ENCODE measurements at regions not wholly inside any gene's neighbourhood (a gene's known extent, or its start where the extent isn't known, plus 50 kb on each side); places are given as distances from the start of the nearest gene placed in this dataset.
A peak's percentile ranks its signal among the peaks of the same experiment; 100 is the strongest.

GRCh38 chr9:89792189-89793123 is 187.6 kb downstream of the GADD45G start:
- no peak for DNase-seq (ENCODE audit: low read depth, low spot score)

DNA sequence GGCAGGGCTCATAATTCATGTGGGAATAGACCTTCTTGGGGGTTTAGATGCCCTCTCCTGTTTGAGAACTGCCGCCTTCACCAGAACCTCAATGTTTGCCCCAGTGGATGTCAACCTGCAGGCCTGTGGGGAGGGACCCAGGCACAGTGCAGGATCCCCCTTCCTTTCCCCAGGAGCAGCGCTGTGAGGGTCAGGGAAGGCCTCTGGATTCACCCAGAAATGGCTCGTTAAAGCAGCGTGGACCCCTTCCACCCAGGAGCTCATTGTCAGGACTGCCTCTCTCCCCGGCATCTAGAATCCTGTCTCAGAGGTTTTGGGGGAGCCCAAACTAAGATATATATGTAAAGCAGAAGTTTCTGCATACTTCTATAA is 188.3 kb downstream of the GADD45G start:
- no peak for DNase-seq (ENCODE audit: low read depth, low spot score)

DNA sequence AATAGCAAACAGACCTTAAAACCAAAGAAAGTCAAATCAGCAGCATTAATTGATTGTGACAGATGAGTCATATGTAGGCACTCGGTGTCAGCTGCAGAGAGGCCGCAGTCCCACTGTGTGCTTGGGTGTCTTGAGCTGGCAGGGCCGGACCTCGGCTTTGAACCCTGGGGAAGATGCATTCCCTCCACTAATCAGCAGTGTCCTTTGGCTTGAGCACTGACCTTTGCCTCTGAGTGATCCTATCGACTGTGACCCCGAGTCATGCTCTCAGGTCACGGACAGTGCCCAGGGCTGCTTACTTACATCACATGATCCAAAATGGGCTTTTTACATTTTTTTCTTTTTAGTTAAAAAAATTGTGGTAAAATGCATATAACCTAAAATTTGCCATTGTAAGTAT is 188.7 kb downstream of the GADD45G start:
- no peak for DNase-seq (ENCODE audit: low read depth, low spot score)

GRCh38 chr9:89794918-89795317 is 190.1 kb downstream of the GADD45G start:
- DNase-seq (ENCODE audit: low read depth, low spot score), result peak; percentile 38

- no peak for DNase-seq (ENCODE audit: low read depth, low spot score)
Observed at GRCh38 chr9:89795538-89796195, 190.9 kb downstream of the GADD45G start.

DNA sequence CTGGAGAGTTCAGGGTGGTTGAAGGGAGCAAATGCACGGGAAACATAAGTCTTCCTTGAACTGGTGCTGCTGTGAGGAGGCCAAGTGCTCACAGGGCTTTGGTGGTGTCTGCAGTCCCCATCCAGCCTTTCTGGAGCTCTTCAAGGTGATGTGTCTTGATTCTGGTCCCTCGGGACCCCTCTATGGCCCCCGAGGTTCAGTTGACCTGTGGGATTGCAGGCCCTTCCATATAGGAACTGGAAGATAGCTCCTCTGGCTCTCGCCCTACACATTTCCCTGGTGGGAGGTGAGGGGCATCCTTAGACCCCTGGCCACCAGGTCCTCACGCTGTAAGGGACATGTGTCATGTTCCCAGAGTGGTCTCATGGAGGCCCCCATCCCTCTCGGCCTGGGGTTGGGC is 191.8 kb downstream of the GADD45G start:
- no peak for DNase-seq (ENCODE audit: low read depth, low spot score)

- DNase-seq (ENCODE audit: low read depth, low spot score), result no peak
Observed at GRCh38 chr9:89797255-89797654, 192.4 kb downstream of the GADD45G start.

DNA sequence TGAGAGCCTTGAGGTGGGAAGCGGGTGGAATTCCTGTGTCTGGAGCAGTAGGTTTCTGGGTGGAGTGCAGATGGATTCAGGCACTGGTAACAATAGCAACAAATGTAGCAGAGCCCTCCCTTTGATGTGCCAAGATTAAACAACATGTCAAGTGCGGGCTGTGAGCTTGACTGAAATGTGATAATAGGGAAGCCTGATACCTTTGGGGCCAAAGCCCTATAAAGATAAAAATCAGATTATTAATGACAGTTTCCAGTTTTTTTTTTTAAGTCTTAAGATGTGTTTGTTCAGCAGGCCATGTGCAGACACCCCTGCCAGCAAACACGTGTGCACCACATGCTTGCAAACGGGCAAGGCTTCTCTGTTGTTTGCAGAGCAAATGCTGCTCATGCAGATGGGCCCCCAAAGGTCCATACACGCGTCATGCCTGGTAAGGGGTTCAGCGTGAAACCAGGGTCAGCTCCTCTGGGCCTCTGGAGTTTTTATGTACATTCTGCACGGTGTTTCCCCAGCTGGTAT is 193.2 kb downstream of the GADD45G start:
- no peak for DNase-seq (ENCODE audit: low read depth, low spot score)

DNA sequence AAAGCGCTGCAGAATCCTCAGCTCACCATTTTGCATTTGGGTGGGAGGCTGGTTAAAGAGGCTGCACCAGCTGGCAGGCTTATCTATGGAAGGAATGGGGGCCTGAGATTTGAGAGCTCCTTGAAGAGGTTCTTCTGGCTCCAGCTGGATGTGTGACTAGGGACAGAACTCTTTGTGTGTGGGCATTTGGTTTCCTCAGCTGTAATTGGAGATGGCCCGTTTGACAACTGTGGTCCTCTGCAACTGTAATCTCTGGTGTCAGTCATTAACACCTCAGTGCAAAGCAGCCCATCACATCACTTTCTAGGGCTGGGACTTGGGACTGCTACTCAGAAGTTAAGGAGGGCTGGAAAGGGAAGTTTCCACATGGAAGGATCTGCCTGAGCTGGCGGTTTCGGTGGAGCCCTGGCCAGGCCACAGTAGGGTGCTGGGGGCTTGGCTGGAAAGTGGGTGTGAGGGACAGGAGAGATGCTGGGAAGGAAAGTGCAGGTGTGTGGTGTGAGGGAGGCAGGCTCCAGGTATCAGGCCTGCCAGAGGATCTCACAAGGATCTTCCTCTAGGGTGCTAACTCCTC is 193.8 kb downstream of the GADD45G start:
- DNase-seq (ENCODE audit: low read depth, low spot score), result peak; percentile 27

GRCh38 chr9:89799221-89799620 is 194.4 kb downstream of the GADD45G start:
- peak; percentile 42 for DNase-seq (ENCODE audit: low read depth, low spot score)

DNA sequence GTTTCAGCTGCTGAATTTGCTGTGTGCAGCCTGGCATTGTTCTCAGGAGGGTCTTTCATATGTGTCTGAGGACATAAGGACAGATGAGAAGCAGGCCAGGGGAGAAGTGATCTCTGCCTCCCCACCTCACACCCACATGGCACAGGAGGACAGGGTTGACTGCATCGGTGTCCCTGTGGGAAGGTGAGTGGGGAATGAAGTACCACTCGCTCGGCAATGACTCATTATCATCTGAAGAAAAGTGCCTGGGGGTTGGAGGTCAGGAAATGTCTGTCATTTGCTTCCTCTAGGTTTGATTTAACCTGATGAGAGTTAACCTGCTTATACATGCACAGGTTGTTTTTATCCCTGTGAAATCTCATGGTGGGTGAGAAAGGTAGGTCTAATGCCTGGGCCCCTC is 195.0 kb downstream of the GADD45G start:
- no peak for DNase-seq (ENCODE audit: low read depth, low spot score)

GRCh38 chr9:89801341-89801740 is 196.5 kb downstream of the GADD45G start:
- no peak for DNase-seq (ENCODE audit: low read depth, low spot score)

DNA sequence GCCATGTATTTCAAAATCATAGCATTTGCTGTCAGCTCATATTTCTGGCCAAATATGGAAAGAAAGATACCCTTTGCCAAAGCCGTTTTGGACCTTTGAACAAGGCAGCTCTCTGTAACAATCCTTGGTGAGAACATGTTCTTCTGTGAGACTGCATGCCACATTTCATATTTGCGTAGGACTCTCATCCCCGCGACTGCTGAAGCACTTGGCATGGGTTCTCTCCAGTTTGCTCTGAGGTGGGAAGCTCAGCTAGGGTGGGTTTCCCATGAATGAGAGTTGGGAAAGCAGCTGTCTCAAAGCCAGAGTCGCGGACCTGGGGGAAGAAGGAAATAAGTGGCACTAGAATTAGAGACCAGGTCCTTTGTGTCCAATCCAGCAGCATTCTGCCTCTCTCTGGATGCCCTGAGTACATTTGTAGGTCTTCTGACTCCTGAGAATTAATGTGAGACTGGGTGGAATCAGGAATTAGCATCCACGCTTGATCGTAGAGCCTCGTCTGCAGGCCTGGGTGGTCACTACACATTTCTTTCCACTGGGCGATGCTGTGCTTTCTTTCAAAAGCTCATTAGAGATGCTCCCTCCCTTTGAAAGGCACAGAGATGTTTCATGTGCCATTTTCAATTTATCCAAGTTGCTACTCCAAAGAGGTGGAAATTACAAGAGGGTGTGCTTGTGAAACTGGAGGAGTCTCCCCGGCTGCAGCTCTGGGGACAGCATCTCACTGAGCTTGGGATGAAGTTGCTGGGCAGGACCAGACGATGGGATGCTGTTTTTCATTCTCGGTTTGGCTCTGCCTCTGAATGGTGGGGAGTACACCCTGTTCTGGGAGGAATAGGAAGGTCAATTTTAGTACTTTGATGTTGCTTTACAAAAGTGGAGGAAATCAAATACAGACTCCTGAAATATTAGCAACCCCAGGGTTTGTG is 197.2 kb downstream of the GADD45G start:
- DNase-seq (ENCODE audit: low read depth, low spot score), result no peak

GRCh38 chr9:89802781-89803355 is 198.1 kb downstream of the GADD45G start:
- DNase-seq (ENCODE audit: low read depth, low spot score), result no peak

- DNase-seq (ENCODE audit: low read depth, low spot score), result no peak
Observed at GRCh38 chr9:89803403-89803802, 198.6 kb downstream of the GADD45G start.

DNA sequence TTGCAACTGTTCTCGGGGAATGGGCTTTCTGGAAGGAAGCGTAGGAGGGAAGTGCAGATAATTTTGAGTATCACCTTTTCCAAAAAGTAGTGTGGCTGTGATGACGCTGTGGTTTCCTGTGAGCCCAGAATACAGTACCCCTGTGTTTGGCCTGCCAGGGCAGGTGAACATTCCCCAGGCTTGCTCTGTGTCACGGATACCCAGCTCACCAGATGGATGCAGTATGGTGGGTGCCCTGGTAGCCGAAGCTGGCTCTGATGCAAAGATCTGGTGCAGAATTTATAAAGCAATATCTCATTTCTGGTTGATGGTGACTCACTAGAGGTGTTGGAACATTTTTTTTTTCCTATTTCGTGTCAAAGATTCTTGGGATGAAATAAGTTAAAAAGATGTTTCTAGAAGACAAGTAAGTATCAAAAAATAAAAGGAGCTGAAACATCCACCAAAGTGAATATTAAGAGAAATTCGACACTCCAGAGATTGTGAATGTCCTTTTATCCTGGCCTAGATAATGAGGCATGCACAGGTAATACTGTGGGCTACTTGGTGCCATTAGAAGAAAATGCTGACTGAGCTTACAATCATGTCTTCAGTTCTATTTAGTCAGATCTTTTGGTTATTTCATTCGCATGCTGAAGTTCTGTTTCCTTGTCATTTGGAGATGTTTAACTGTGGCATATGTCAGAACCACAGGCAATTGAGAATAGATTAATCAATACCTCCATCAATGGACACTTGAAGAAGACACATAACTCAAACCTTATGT is 200.1 kb downstream of the GADD45G start:
- DNase-seq (ENCODE audit: low read depth, low spot score), result no peak

GRCh38 chr9:89805571-89806292 is 200.9 kb downstream of the GADD45G start:
- no peak for DNase-seq (ENCODE audit: low read depth, low spot score)

- no peak for DNase-seq (ENCODE audit: low read depth, low spot score)
Observed at GRCh38 chr9:89806371-89807100, 201.7 kb downstream of the GADD45G start.

DNA sequence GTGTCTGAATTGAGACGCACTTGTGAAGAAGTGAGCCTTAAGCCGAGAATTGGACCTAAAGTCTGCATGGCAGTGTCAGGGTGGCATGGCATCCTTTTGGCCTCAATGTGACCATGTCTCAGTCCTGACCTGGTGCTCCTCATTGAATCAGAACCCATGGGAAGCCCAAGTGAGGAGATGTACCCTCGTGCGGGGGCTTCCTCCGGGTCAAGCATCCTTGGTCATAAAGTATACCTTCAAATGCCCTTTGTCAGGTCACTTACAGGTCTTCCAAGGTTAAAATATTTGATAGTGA is 202.2 kb downstream of the GADD45G start:
- DNase-seq (ENCODE audit: low read depth, low spot score), result no peak

Data from ELF-1 (cell line).